ENCODE measurements at regions not wholly inside any gene's neighbourhood (a gene's known extent, or its start where the extent isn't known, plus 50 kb on each side); places are given as distances from the start of the nearest gene placed in this dataset.
"Not testable (repeated sequence)": the region's sequence is repeated elsewhere in the genome, so short reads cannot be mapped to it uniquely, and the experiment has no call there.

- DNase-seq (ENCODE audit: extremely low spot score, insufficient read length, low read depth); FAIRE-seq: not testable (repeated sequence)
These were observed 62.8 kb downstream of the RPS24 start for GRCh38 chr10:78096486-78096885.

- not testable (repeated sequence) for DNase-seq (ENCODE audit: extremely low spot score, insufficient read length, low read depth); FAIRE-seq
These were observed 68.9 kb downstream of the RPS24 start for GRCh38 chr10:78102593-78102992.

GRCh38 chr10:78109210-78109609 is 75.5 kb downstream of the RPS24 start:
- FAIRE-seq (no peak), DNase-seq (ENCODE audit: extremely low spot score, insufficient read length, low read depth) (no peak)

- no peak for DNase-seq (ENCODE audit: extremely low spot score, insufficient read length, low read depth)
- no peak for FAIRE-seq
These were observed 81.6 kb downstream of the RPS24 start for GRCh38 chr10:78115135-78115853.

GRCh38 chr10:78116361-78116760 is 82.7 kb downstream of the RPS24 start:
- no peak for FAIRE-seq
- no peak for DNase-seq (ENCODE audit: extremely low spot score, insufficient read length, low read depth)

GRCh38 chr10:78118591-78118990 is 84.9 kb downstream of the RPS24 start:
- DNase-seq (ENCODE audit: extremely low spot score, insufficient read length, low read depth) (no peak), FAIRE-seq (no peak)

- FAIRE-seq = no peak
- DNase-seq (ENCODE audit: extremely low spot score, insufficient read length, low read depth) = no peak
These were observed 88.1 kb downstream of the RPS24 start for GRCh38 chr10:78121801-78122200.

GRCh38 chr10:78124167-78124566 is 90.5 kb downstream of the RPS24 start:
- DNase-seq (ENCODE audit: extremely low spot score, insufficient read length, low read depth) (no peak), FAIRE-seq (no peak)

GRCh38 chr10:78129211-78129610 is 95.5 kb downstream of the RPS24 start:
- DNase-seq (ENCODE audit: extremely low spot score, insufficient read length, low read depth) (no peak), FAIRE-seq (no peak)

- FAIRE-seq = no peak
- DNase-seq (ENCODE audit: extremely low spot score, insufficient read length, low read depth) = no peak
These were observed 97.5 kb downstream of the RPS24 start for GRCh38 chr10:78130966-78131710.

GRCh38 chr10:78134773-78135306 is 101.2 kb downstream of the RPS24 start:
- FAIRE-seq = no peak
- DNase-seq (ENCODE audit: extremely low spot score, insufficient read length, low read depth) = no peak

GRCh38 chr10:78137147-78137546 is 103.5 kb downstream of the RPS24 start:
- DNase-seq (ENCODE audit: extremely low spot score, insufficient read length, low read depth) = no peak
- no peak for FAIRE-seq

GRCh38 chr10:78139341-78139740 is 105.7 kb downstream of the RPS24 start:
- no peak for FAIRE-seq
- no peak for DNase-seq (ENCODE audit: extremely low spot score, insufficient read length, low read depth)

- DNase-seq (ENCODE audit: extremely low spot score, insufficient read length, low read depth) (no peak), FAIRE-seq (no peak)
These were observed 106.5 kb downstream of the RPS24 start for GRCh38 chr10:78140066-78140630.

- FAIRE-seq = no peak
These were observed 109.9 kb downstream of the RPS24 start for GRCh38 chr10:78143576-78143975.

GRCh38 chr10:78146200-78146599 is 112.5 kb downstream of the RPS24 start:
- no peak for DNase-seq (ENCODE audit: extremely low spot score, insufficient read length, low read depth)
- FAIRE-seq = no peak

More at GRCh38 chr10:78143576-78143975, 109.9 kb downstream of the RPS24 start:
- no peak for DNase-seq (ENCODE audit: extremely low spot score, insufficient read length, low read depth)

GRCh38 chr10:78147202-78147601 is 113.5 kb downstream of the RPS24 start:
- no peak for FAIRE-seq

GRCh38 chr10:78148216-78148960 is 114.7 kb downstream of the RPS24 start:
- DNase-seq (ENCODE audit: extremely low spot score, insufficient read length, low read depth) (no peak), FAIRE-seq (no peak)

More at GRCh38 chr10:78147202-78147601, 113.5 kb downstream of the RPS24 start:
- no peak for DNase-seq (ENCODE audit: extremely low spot score, insufficient read length, low read depth)

GRCh38 chr10:78148961-78149612 is 115.4 kb downstream of the RPS24 start:
- DNase-seq (ENCODE audit: extremely low spot score, insufficient read length, low read depth) (no peak), FAIRE-seq (no peak)

GRCh38 chr10:78150756-78151155 is 117.1 kb downstream of the RPS24 start:
- FAIRE-seq = no peak
- no peak for DNase-seq (ENCODE audit: extremely low spot score, insufficient read length, low read depth)

Measured in GM18507 (cell line).